H1 (cell line): ENCODE measurements at regions not wholly inside any gene's neighbourhood (a gene's known extent, or its start where the extent isn't known, plus 50 kb on each side); places are given as distances from the start of the nearest gene placed in this dataset.
A peak's percentile ranks its signal among the peaks of the same experiment; 100 is the strongest.

Experiments
- CTCF ChIA-PET: fragments of 300-600 bp; sonication (Branson Sonifier 250); formaldehyde crosslinking; loops from one replicate; lab custom pipeline; 2021; ENCODE audit not compliant: partially characterized antibody; lab: Charles Lee
- POLR2A ChIA-PET: fragments of 300-600 bp; sonication (Branson Sonifier 250); formaldehyde crosslinking; loops from one replicate; lab custom pipeline; 2021; ENCODE audit warnings: inconsistent platforms; ENCODE audit not compliant: partially characterized antibody; lab: Charles Lee
- DNase-seq, 2 experiments: peaks; one replicate each; pipeline versions ENCODE4 v3.0.0 to v3.0.0-alpha.2; 2010 to 2022; ENCODE audit warnings: low spot score in 2 of 2, low read depth in 1 of 2, mixed read lengths in 1 of 2
- FAIRE-seq: peaks from 2 replicates; lab custom pipeline; 2011; peaks lifted over from hg19 to GRCh38; lab: Jason Lieb, UNC
- H2AFZ ChIP-seq: 2 replicates; pipeline ENCODE4 v1.8.1; 2012; ENCODE audit warnings: low read length, inconsistent platforms
- H2AK5ac ChIP-seq: 2 replicates; pipeline ENCODE4 v1.6.1; 2013; ENCODE audit warnings: low read depth, low read length
- H2BK120ac ChIP-seq: replicated peaks from 2 replicates; pipeline ENCODE3; 2013; ENCODE audit warnings: low read depth, low read length, inconsistent platforms
- H2BK12ac ChIP-seq: 2 replicates; pipeline ENCODE4 v1.6.1; 2013; ENCODE audit warnings: low read depth, low read length
- H2BK15ac ChIP-seq: 2 replicates; pipeline ENCODE4 v1.6.1; 2013; ENCODE audit warnings: low read length
- H2BK20ac ChIP-seq: 2 replicates; pipeline ENCODE4 v1.6.1; 2013; ENCODE audit warnings: low read length
- H2BK5ac ChIP-seq: 2 replicates; pipeline ENCODE4 v1.6.1; 2013; ENCODE audit warnings: low read depth, low read length
- H3K14ac ChIP-seq: 2 replicates; pipeline ENCODE4 v1.6.1; 2013; ENCODE audit warnings: inconsistent platforms; ENCODE audit not compliant: insufficient read length
- H3K18ac ChIP-seq: 2 replicates; pipeline ENCODE4 v1.6.1; 2013; ENCODE audit warnings: low read length; ENCODE audit errors: extremely low read depth
- H3K23ac ChIP-seq: 2 replicates; pipeline ENCODE4 v1.6.1; 2013; ENCODE audit warnings: inconsistent platforms; ENCODE audit not compliant: insufficient read length
- H3K23me2 ChIP-seq: 2 replicates; pipeline ENCODE4 v1.6.1; 2013; ENCODE audit warnings: low read depth, low read length
- H3K27ac ChIP-seq: 2 replicates; pipeline ENCODE4 v1.6.1; 2011; ENCODE audit warnings: low read depth, low read length, inconsistent platforms
- H3K27me3 ChIP-seq, 4 experiments: replicated peaks in 1 of 4; 1 replicate in 1 of 4; 2 replicates in 3 of 4; pipeline versions ENCODE4 v1.6.1 to v1.8.1; 2011 to 2013; ENCODE audit warnings: low read length in 3 of 4, mild to moderate bottlenecking in 3 of 4, inconsistent platforms in 2 of 4, mixed read lengths in 2 of 4, moderate library complexity in 1 of 4; ENCODE audit not compliant: control insufficient read depth in 3 of 4, insufficient read depth in 3 of 4; ENCODE audit errors: extremely low read depth in 1 of 4
- H3K36me3 ChIP-seq, 4 experiments: 2 replicates each; pipeline versions ENCODE4 v1.6.1 to v1.8.1; 2011 to 2013; ENCODE audit warnings: mild to moderate bottlenecking in 4 of 4, low read length in 3 of 4, moderate library complexity in 2 of 4, control low read depth in 1 of 4, inconsistent platforms in 1 of 4; ENCODE audit not compliant: insufficient read depth in 4 of 4, control insufficient read depth in 2 of 4
- H3K4ac ChIP-seq: replicated peaks from 2 replicates; pipeline ENCODE3; 2013; ENCODE audit warnings: low read length, low read depth, mixed read lengths, inconsistent platforms; ENCODE audit not compliant: insufficient read length
- H3K4me1 ChIP-seq, 4 experiments: replicated peaks in 1 of 4; 1 replicate in 1 of 4; 2 replicates in 3 of 4; pipeline versions ENCODE4 v1.6.1 to v1.8.1; 2011 to 2013; ENCODE audit warnings: low read length in 3 of 4, inconsistent platforms in 2 of 4, mixed read lengths in 1 of 4; ENCODE audit not compliant: insufficient read depth in 4 of 4, control insufficient read depth in 3 of 4
- H3K4me2 ChIP-seq, 2 experiments: 2 replicates each; pipeline versions ENCODE4 v1.6.1 to v1.8.1; 2011 to 2013; ENCODE audit warnings: low read depth in 2 of 2, low read length in 2 of 2, control low read depth in 1 of 2, inconsistent platforms in 1 of 2, mild to moderate bottlenecking in 1 of 2; ENCODE audit not compliant: insufficient read depth in 1 of 2
- H3K4me3 ChIP-seq, 4 experiments: fragments of 200-600, 300-600 bp in 1 of 4; sonication (generic), shearing (Covaris generic), sonication (Bioruptor Twin) in 1 of 4; 2 replicates each; pipeline versions ENCODE4 v1.5.1 to v1.8.1; 2011 to 2016; ENCODE audit warnings: low read length in 4 of 4, low read depth in 3 of 4, control low read depth in 2 of 4, inconsistent platforms in 2 of 4, mild to moderate bottlenecking in 2 of 4, mixed read lengths in 1 of 4, moderate library complexity in 1 of 4; ENCODE audit not compliant: insufficient read depth in 2 of 4; ENCODE audit errors: extremely low read depth in 1 of 4
- H3K56ac ChIP-seq: replicated peaks from 2 replicates; pipeline ENCODE3; 2013; ENCODE audit warnings: low read depth, mild to moderate bottlenecking, mixed read lengths, low read length, inconsistent platforms; ENCODE audit not compliant: insufficient read length
- H3K79me1 ChIP-seq: 2 replicates; pipeline ENCODE4 v1.6.1; 2013; ENCODE audit warnings: low read depth, low read length, control low read depth
- H3K79me2 ChIP-seq, 2 experiments: 2 replicates each; pipeline versions ENCODE4 v1.6.1 to v1.8.1; 2012 to 2013; ENCODE audit warnings: low read length in 2 of 2, mild to moderate bottlenecking in 2 of 2, inconsistent platforms in 1 of 2; ENCODE audit not compliant: insufficient read depth in 2 of 2, control insufficient read depth in 1 of 2
- H3K9ac ChIP-seq, 4 experiments: replicated peaks in 1 of 4; 1 replicate in 1 of 4; 2 replicates in 3 of 4; pipeline versions ENCODE4 v1.6.1 to v1.8.1; 2011 to 2013; ENCODE audit warnings: low read depth in 3 of 4, low read length in 3 of 4, control low read depth in 2 of 4, mild to moderate bottlenecking in 2 of 4, moderate library complexity in 2 of 4, inconsistent platforms in 1 of 4; ENCODE audit errors: extremely low read depth in 1 of 4
- H3K9me3 ChIP-seq, 2 experiments: 2 replicates each; pipeline versions ENCODE4 v1.6.1 to v1.8.1; 2012 to 2013; ENCODE audit warnings: mild to moderate bottlenecking in 2 of 2, moderate library complexity in 2 of 2, control low read depth in 1 of 2, inconsistent platforms in 1 of 2, low read depth in 1 of 2, low read length in 1 of 2, mixed read lengths in 1 of 2; ENCODE audit not compliant: insufficient read depth in 2 of 2
- H4K20me1 ChIP-seq, 2 experiments: replicated peaks in 1 of 2; 2 replicates each; pipeline versions ENCODE3 to v1.8.1; 2011 to 2013; ENCODE audit warnings: inconsistent platforms in 2 of 2, low read length in 2 of 2, mild to moderate bottlenecking in 1 of 2; ENCODE audit not compliant: insufficient read depth in 2 of 2, control insufficient read depth in 1 of 2
- H4K5ac ChIP-seq: 2 replicates; pipeline ENCODE4 v1.6.1; 2013; ENCODE audit warnings: low read length, low read depth, mixed read lengths, inconsistent platforms; ENCODE audit not compliant: insufficient read length
- H4K8ac ChIP-seq: 2 replicates; pipeline ENCODE4 v1.8.0; 2013; ENCODE audit warnings: mild to moderate bottlenecking, moderate library complexity, low read length, inconsistent platforms; ENCODE audit not compliant: insufficient read depth; ENCODE audit errors: extremely low read depth
- H4K91ac ChIP-seq: replicated peaks from 2 replicates; pipeline ENCODE3; 2013; ENCODE audit warnings: low read length, mixed read lengths, inconsistent platforms; ENCODE audit not compliant: insufficient read length
- USF2 ChIP-seq: IDR thresholded peaks from 2 replicates; pipeline ENCODE4 v1.6.1; 2011; ENCODE audit warnings: low read length, improper control_type of control experiment
- YY1 ChIP-seq: IDR thresholded peaks from 2 replicates; pipeline ENCODE4 v1.6.1; 2011; ENCODE audit warnings: low read depth, mild to moderate bottlenecking, low read length
- WGBS, 2 experiments: shearing (Covaris generic) in 1 of 2; methylation state at CpG; one replicate each; pipeline versions ENCODE4 v1.1.6 to v1.1.7; 2013 to 2015; ENCODE audit warnings: low lambda C conversion rate in 2 of 2, mixed read lengths in 2 of 2, inconsistent platforms in 1 of 2, low coverage in 1 of 2, missing lambda C conversion rate in 1 of 2; ENCODE audit not compliant: insufficient replicate concordance in 2 of 2, insufficient coverage in 1 of 2, insufficient read length in 1 of 2; ENCODE audit errors: extremely low coverage in 1 of 2, missing lambda C conversion rate in 1 of 2; 5-methylcytosine and 5-hydroxymethylcytosine counted together

DNA sequence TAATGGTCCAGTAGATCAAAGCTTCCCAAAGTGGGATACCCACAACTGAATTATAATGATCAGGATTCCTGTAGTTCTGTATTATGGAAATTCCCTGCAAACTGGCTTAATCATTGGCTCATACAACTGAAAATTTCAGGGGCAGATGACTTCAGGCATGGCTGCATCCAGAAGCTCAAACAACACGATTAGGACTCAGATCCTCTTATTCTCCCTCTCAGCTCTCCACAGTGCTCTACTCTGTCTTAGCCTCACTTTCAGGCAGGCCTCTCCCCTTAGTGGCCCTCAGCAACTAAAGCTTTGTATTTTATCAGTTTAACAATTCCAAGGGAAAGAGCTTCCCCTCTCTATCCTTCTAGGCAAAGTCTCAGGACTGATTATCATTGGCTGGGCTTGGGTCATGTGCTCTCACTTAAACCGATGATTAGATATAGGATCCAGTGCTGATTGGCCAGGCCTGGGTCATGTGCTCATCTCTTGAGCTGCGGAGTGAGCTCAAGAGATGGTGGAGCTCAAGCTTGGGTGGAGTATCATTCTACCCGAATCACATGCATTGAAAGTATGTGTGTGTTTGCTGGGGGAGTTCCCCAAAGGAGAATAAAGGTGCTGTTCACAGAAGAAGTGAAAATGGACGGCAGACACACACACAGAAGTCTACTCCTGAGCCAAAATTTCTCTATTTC, 57.9 kb upstream of the RUNX3 start:
- H3K79me2 ChIP-seq: no peaks in the 10 kb centered on the region
- no peak overlapping the region for H4K8ac ChIP-seq
- no peak overlapping the region for H2BK5ac ChIP-seq
- no peak overlapping the region for H3K23ac ChIP-seq
- H3K4me2 ChIP-seq: no peak overlapping the region
- ChIA-PET POLR2A (interaction anchor here (0.8 kb wide), 1 partner anchor 15 kb away, joined by 3 read pairs; no protein-coding TSS in a partner anchor), CTCF (interaction anchor here (0.9 to 1.8 kb wide), 6 partner anchors 13 to 140 kb away, joined by 3 to 4 read pairs (median 3); no protein-coding TSS in a partner anchor)
- no peaks in the 10 kb centered on the region for H3K36me3 ChIP-seq
- no peaks in the 10 kb centered on the region for H3K23me2 ChIP-seq
- no peak overlapping the region for H2BK12ac ChIP-seq
- H3K14ac ChIP-seq: no peak overlapping the region
- H3K18ac ChIP-seq: no peak overlapping the region
- WGBS, 2 experiments: 87% methylated on average over 5 of the region's 5 CpGs; no CpG with 5 or more reads in 1 of the 2 experiments
- H3K56ac ChIP-seq: no peak overlapping the region
- H4K91ac ChIP-seq: no peak overlapping the region
- FAIRE-seq (no peak), DNase-seq (no peak)
- no peak overlapping the region for H2BK120ac ChIP-seq
- no peak overlapping the region for H2AK5ac ChIP-seq
- H4K20me1 ChIP-seq: no peaks in the 10 kb centered on the region
- no peak overlapping the region for H2AFZ ChIP-seq
- no peak overlapping the region for H2BK20ac ChIP-seq
- 0 out of 7 replicates have a peak, but pooled peaks cover 0 to 2% (median 0%) of the 10 kb centered on the region in 4 experiments for H3K4me1 ChIP-seq
- H3K9me3 ChIP-seq: no peaks in the 10 kb centered on the region
- TF ChIP-seq USF2: peak; percentile 46; the same call in 1 of the 2 replicates
- TF ChIP-seq YY1: no peak
- TF ChIP-seq, all 59 proteins: peak for 1
- Histone ChIP-seq H4K5ac (no peak overlapping the region), H2BK15ac (no peak overlapping the region), H3K27me3 (no peaks in the 10 kb centered on the region), H3K9ac (no peak overlapping the region), H3K27ac (no peak overlapping the region), H3K4ac (no peak overlapping the region), H3K79me1 (no peaks in the 10 kb centered on the region), H3K4me3 (no peak overlapping the region)
